GM23248 (cell line): ENCODE measurements at regions not wholly inside any gene's neighbourhood (a gene's known extent, or its start where the extent isn't known, plus 50 kb on each side); places are given as distances from the start of the nearest gene placed in this dataset.

Source experiments
- EZH2 ChIP-seq: fragments of 200-600 bp; sonication (generic); IDR thresholded peaks from 2 replicates; pipeline ENCODE4 v1.6.1; 2018; ENCODE audit warnings: antibody characterized with exemption, mild to moderate bottlenecking; ENCODE audit not compliant: insufficient read depth, poor library complexity, severe bottlenecking
- EZH2phosphoT487 ChIP-seq: fragments of 200-600 bp; sonication (generic); IDR thresholded peaks from 2 replicates; pipeline ENCODE4 v1.6.1; 2018; ENCODE audit warnings: antibody characterized with exemption, moderate library complexity, mild to moderate bottlenecking, low read depth; ENCODE audit not compliant: insufficient read depth

- TF ChIP-seq EZH2 (no peak), EZH2phosphoT487 (no peak)
These were observed 53.2 kb upstream of the ITGA1 start for GRCh38 chr5:52734557-52734956.
